Epidermal melanocyte (primary cell): ENCODE measurements at regions not wholly inside any gene's neighbourhood (a gene's known extent, or its start where the extent isn't known, plus 50 kb on each side); places are given as distances from the start of the nearest gene placed in this dataset.

ENCODE experiments used
- DNase-seq: peaks from one replicate; pipeline ENCODE4 v3.0.0; 2011; ENCODE audit warnings: low spot score; ENCODE audit not compliant: insufficient read length

DNA sequence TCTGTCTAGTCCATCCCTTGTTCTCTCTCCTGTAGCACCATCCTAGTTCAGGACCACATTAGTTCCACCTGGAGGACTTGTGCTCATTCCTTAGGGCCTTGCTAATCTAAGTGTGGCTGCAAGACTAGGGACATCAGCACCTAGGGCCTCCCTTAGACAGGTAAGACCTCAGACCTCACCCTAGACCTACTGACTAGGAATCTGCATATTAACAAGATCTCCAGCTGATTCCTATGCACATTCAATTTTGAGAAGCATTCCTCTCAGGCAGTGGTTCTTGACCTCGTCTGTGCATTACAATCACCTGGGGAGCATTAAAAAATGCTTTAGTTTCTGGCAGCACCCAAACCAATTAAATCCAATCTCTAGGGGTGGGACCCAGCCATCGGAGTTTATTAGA, 238.4 kb upstream of the RGMA start:
- DNase-seq: no peak

- DNase-seq: no peak
Measured at GRCh38 chr15:93324186-93324975, 235.4 kb upstream of the RGMA start.

DNA sequence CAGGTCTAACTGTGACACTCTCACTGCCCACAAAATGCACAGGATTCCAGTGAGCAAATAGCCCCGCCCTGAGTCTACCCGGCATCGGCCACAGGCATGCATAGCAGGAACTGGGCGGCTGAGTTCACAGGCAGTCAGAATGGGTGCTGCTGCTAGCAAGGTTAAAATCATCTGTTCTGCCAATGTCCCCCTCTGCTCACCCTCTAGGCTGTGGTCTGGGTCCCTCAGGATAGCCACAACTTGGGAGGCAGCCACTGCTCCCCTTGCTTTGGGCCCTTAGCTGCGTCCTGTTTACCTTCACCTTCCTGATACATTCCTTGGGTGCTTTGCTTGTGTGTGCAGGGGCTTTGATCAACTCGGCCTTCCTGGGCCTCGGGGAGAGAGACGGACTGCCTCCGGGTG, 232.9 kb upstream of the RGMA start:
- DNase-seq: no peak

GRCh38 chr15:93319121-93319814, 230.3 kb upstream of the RGMA start:
- DNase-seq: no peak

- no peak for DNase-seq
Measured at GRCh38 chr15:93317772-93318171, 228.8 kb upstream of the RGMA start.

DNA sequence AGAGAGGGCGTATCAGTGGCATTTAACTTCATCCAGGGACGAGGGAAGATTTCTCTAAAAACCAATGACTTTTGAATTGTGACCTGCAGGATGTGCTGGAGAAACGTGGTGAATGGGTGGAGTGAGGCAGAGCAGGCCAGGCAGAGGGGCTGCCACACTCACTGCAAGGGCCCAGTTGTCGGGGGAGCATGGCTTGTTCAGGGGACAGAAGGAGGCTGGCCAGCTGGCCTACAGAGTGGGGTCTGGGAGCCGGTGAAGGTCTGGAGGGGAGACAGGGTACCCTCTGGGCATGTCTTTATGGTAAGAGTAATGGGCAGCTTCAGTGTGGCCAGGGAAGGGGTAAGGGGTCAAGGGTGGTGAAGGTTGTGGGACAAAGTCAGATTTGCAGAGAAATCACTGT, 225.2 kb upstream of the RGMA start:
- no peak for DNase-seq

DNA sequence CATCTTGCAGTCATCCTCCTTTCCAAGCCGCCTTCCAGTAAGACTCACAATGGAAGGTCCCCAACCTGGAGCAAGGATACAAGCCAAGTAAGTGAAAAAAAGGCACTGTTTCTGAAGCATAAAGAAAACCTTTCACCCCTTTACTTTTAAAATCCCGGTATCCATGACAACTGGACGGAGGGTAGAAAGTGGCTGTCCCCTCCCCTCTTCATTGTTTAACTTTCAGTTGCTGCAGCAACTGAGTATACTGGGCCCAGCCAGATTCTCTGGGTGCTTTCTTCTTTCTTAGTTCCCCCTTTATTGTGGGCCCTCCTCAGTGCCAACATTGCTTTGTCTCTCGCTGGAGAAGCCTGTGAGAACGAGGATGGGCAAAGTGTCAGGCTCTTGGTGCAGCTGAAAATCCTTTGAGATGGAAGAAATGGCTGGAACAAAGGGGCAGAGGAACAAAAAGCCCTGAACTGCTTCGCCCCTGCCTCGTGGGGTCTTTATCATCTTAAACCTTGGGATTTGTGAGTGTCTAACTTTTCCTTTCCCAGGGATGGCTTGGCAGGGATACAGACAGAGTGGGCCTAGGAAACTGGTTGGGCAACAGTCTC, 224.0 kb upstream of the RGMA start:
- no peak for DNase-seq

DNA sequence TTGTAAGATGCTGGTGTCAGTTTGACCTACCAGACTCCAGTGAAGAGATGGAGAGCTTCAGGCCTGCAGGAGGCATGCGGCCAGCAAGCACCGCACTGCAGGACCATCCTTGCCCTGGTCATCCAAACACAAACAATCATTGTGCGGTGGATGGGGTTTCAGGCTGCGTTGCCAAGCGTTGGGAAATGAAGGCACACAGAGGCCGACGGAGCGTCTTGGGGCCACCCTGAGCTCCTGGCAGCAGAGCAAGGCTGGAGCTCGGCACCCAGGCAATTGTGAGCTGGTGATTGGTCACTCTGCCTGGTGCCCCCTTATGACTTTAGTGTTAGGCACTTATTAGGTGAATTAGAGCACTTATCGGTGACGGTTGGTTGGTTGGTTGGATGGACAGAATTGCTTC, 222.6 kb upstream of the RGMA start:
- no peak for DNase-seq

- no peak for DNase-seq
Measured at GRCh38 chr15:93308026-93308690, 219.1 kb upstream of the RGMA start.

DNA sequence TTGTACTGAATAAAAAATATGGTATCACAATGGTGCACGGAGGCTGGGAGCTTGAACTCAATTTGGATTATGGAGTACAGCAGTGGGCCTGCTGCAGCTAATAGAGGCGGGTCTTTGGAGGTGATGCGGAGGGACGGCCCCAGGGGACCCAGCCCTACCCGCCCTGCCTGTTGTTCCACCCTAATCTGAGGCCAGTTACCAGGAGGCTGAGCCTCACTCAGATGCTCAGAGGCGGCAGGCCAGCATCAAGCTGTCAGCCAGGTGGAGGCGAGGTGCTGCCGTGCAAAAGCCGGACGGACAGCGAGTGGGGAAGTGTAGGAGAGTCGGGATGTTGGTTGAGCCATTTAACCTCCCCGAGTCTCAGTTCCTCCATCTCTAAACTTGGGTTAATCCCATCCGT, 218.5 kb upstream of the RGMA start:
- no peak for DNase-seq

- DNase-seq: no peak
Measured at GRCh38 chr15:93305306-93305705, 216.3 kb upstream of the RGMA start.

DNA sequence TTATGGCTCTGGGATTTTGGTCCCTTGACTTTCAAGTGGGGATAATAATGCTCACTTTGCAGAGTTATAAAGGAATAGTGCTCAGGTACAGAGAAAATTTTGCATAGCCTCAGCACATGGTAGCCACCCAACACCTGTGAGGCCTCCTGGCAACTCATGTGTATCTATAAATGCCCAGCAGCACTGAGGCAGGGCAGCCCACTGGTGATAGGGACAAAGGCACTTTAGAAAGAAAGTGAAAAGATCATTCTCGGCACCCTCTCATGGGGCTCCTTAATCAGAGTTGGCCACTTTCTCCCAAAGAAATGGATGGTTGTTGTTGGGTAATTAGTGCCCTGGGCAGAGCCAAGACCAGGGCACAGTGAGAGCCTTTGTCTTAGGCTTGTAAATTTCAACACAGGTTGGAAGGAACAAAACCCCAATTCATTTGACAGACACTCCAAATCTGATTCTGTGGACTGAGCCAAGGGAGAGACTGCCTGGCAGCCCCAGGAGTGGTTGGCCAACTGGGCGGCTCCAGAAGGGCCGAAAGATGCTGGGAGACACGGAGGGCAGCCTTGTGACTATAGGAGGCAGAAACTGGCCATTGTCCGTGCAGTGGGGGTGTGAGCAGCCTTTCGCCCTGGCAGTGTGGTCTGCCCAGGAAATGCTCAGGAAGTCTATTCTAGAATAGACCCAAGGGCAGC, 213.2 kb upstream of the RGMA start:
- DNase-seq: no peak

GRCh38 chr15:93300796-93301195, 211.8 kb upstream of the RGMA start:
- DNase-seq: no peak

- DNase-seq: no peak
Measured at GRCh38 chr15:93299675-93300074, 210.7 kb upstream of the RGMA start.

DNA sequence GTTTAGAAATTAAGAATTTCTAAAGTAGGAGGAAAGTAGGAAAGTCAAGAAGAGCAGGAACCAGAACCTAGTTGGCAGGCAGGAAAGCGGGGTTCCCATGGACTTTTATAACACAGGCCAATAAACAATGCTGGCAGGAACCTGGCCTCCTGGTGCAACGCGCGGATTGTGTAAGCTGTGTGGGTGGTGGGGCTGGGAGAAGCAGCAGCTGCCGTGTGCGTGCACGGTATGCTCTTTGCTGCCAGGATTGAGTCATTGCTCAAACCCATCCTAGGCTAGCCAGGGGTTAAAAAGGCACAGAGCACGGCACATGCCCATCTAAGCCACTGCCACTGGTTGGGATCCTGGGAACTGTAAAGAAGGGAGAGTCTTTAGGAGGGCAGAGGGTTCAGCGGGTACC, 209.9 kb upstream of the RGMA start:
- DNase-seq: no peak

DNA sequence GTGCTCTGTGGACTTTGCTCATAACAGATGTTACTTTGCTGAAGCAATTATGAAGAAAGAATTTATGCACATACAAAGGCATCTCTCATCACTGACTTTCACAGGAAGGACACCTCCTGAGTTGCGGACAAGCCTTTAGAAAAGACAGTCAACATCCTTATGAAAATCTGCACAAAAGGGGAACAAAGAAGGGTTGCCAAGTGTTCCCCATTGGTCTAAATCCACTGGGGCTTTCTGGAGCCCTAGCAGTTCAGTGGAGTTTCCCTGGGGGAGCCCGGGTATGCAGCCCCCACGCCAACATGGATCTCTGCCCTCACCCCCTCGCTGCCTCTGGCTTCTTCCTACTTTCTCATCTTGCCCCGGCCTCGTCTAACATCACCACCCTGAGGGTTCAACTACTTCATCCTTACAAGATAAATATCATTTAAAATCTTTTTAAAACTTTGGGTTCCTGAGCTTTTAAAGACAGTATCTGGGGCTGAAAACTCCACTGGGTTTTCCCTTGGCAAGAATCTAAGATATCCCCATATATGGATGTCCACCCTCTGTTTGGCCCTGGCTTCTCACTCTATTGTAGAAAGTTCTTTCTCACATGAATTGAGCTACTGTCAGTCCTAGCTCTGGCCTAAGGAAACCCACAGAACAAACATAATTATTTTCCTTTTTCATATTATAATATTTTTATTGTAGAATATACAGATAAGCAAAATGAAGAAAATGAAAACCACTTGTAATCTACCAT, 207.9 kb upstream of the RGMA start:
- no peak for DNase-seq

DNA sequence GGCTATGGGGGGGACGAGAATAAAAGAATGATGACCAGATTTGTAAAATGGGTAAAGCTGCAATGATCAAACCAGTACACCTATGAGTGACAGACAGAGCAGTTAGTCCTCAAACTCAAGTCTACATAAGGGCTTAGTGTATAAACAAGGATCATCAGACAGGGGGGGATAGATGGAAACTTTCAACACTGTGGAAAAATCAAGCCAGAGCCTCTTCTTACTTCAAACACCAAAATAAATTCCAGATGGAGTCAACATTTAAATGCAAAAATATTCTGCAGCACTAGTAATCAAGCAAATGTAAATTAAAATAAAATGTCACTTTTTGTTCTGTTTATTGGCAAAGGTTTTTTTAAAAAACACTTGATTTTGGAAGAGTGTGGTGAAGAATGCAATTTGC, 205.9 kb upstream of the RGMA start:
- DNase-seq: no peak

GRCh38 chr15:93294066-93294465, 205.1 kb upstream of the RGMA start:
- no peak for DNase-seq

DNA sequence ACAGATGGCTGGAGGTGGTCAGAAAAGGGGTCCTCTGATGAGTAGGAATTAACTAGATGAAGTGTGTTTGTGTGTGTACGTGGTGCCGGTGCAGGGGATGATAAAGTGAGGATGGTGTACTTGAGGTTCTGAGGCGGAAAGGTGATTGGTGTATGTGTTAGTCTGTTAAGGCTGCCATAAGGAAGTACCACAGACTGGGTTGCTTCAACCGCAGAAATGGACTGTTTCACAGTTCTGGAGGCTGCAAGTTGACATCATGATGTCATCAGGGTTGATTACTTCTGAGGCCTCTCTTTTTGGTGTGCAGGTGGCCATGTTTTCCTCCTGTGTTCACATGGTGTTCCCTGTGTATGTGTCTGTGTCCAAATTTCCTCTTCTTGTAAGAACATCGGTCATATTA, 202.4 kb upstream of the RGMA start:
- no peak for DNase-seq

DNA sequence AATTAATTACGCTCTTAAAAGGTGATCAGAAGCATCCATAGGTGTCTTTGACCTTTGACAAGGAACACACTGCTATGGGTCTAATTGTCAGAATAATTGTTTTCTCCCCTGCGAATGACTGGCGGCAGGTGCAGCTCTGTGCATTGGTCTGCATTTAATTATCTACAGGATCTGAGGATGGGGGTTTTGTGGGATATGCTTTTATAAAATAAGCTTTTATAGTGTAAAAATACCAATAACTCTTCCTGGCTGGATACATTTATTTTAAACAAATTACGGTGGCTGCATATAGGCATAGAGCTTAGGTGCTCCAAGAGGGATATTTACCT, 201.6 kb upstream of the RGMA start:
- no peak for DNase-seq
